HG02840 (cell line): ENCODE measurements at regions not wholly inside any gene's neighbourhood (a gene's known extent, or its start where the extent isn't known, plus 50 kb on each side); places are given as distances from the start of the nearest gene placed in this dataset.

ENCODE experiments used
- ATAC-seq: cut with Tn5 transposase; IDR thresholded peaks from one replicate; pipeline ENCODE4 v1.9.1; 2021; ENCODE audit warnings: mild to moderate bottlenecking, moderate library complexity, moderate number of reproducible peaks; ENCODE audit not compliant: unreplicated experiment, low FRiP score

GRCh38 chr1:4085546-4085945 is 185.5 kb upstream of the C1orf174 start:
- ATAC-seq = no peak

DNA sequence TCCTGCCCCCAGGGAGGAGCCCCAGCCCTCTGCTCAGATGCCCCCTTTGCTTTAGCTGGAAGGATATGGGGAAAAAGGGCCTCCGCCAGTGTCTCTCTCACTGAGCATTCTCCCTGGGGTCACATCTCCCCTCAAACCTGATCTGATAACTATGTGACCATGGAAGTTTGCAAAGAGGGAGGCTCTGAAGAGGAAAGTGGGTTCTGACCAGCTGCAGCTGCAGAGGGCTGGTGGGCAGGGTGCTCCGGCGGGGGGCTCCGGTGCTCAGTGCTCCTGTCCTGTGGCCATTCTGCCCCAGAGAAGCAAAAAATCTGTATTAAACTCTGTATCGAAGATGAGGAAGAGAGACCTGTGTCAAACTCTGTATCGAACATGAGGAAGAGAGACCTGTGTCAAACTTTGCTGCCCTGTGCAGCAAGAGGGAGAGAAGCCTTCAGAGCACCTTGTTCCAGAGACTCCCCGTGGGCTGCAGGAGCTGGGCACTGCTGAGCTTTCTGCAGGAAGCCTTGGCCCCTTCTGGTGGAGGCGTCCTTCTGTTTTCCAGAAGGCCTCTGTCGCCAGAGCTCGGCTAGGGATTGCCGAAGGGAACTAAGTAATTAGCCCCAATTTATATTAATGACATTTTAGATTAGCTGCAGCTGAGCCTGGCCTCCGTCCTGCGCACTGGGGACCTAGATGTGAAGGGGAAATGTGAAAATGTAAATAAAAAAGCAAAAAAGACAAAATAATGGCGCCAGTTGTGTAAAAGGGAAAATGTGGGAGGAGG is 186.2 kb upstream of the C1orf174 start:
- ATAC-seq = no peak

GRCh38 chr1:4086921-4087320 is 186.8 kb upstream of the C1orf174 start:
- no peak for ATAC-seq

DNA sequence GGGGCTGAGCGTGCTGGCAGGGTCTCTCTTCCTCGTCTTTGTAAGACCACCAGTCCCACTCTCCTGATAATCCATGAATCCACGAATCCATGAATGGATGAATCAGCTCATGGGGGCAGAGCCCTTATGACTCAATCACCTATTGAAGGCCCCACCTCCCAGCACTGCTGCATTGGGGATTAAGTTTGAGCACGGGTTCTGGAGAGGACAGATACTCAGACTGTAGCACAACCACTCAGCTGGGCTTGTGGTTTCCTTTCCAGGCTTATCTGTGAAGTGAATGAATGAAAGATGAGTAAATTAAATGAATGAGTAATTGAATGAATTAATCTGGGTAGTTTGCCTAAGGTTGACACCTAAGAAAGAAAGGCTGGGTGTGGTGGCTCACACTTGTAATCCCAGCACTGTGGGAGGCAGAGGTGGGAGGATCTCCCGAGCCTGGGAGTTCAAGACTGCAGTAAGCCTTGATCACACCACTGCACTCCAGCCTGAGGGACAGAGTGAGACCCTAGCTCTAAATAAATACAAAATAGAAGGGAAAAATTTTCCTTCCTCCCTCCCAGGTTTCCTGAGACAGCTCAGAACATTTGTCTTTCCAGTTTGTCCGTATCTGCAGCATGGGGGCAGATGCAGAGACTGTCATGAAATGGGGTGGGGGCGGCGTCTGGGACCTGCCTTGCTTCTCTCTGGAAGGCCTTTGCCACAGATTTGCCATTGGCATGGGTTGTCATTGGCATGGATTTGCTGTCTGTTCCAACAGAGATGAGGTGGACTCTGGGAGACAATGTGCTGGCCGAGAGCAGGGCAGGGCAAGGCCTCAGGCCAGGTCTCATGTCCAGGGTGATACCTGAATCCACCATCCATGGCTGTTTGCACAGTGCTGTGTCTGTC is 187.7 kb upstream of the C1orf174 start:
- no peak for ATAC-seq

- no peak for ATAC-seq
Measured at GRCh38 chr1:4088676-4089075, 188.6 kb upstream of the C1orf174 start.

GRCh38 chr1:4089421-4090175 is 189.5 kb upstream of the C1orf174 start:
- no peak for ATAC-seq

GRCh38 chr1:4090556-4090955 is 190.5 kb upstream of the C1orf174 start:
- ATAC-seq = no peak

GRCh38 chr1:4090976-4091660 is 191.0 kb upstream of the C1orf174 start:
- no peak for ATAC-seq

DNA sequence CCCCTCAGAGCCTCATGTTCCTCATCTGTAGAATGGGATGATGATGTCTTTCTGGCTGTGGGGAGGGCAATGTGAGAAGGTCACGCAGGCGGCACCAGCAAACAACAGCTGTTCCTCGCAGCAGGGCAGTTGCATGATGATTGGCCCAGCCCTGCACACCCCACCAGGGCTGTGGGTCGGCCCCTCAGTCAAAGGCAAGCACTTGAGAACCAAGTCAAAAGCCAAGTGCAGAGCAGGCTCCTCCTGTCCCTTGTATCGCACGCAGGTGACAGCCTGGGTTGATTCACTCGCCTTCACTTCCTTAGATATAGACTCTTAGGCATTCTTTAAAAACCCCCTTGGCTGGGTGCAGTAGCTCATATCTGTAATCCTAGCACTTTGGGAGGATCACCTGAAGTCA is 191.9 kb upstream of the C1orf174 start:
- ATAC-seq = no peak

GRCh38 chr1:4093856-4094565 is 193.9 kb upstream of the C1orf174 start:
- ATAC-seq = no peak

DNA sequence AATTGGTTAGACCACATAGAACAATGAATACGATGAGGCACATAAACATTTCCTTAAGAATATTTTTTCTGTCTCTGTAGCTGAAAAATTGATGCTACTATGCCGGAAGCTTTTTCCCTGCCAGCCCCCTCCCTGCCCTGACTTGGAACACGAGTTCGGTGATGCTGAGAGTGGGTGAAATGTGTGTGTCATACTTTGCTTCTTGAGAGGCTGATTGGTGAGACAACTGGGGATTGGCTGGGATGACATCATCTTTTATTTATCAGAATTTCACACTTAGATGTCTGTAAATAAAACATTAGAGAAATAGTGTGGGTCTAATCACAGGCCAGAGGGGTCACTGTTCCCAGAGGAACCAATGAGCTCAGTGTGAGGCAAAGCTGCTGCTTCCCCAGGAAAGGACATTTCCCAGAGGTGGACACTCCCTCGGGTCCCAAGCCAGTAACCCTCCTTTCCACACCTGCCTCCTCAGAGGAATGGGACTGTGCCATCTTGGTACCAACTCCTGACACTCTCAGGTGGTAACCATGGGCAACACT is 195.4 kb upstream of the C1orf174 start:
- no peak for ATAC-seq

- no peak for ATAC-seq
Measured at GRCh38 chr1:4101459-4102161, 201.5 kb upstream of the C1orf174 start.

DNA sequence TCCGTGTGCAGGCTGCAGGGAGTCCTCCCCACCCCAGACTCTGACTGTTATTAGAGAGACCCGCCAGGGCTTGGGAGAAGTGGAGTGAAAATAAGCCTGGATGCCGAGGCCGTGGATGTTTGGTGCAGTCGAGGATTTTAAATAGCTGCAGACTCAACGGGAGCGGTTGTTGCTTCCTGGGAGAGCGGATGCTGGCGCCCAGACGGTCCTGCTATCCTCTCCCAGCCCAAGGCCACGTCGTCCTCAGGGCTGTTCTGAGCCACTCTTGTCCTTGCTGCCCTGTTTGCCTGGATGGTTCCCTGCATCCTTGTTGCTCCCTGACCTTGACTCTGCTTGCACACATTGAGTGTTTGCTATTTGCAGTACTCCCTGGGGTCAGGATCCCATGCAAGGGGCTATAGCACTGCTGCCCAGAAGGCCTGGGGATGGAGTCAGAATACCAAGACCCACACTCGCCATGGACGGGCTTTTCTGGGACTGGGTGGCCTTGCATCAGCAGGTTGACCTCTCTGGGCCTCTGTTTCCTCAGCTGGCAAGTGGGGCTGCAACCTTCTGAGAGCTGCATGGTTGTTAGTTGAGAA is 205.3 kb upstream of the C1orf174 start:
- ATAC-seq = no peak

- no peak for ATAC-seq
Measured at GRCh38 chr1:4106731-4107130, 206.7 kb upstream of the C1orf174 start.

GRCh38 chr1:4107291-4107690 is 207.2 kb upstream of the C1orf174 start:
- no peak for ATAC-seq

DNA sequence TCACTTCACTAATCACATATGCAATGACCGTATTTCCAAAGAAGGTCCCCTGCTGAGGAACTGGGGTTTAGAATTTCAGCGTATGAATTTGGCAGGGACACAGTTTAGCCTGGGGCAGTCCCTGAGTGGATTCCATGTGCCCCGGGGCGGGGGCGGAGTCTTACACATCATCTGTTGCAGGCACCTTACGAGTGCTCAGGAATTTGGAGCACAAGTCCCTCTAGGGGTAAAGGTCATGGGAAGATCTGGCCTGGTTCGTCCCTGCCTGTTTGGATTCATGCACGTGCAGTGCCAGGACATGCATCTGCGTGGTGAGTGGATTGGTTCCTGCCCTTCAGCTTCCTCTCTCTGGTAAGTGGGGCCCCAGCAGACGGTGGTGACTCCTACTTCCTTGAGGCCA is 208.3 kb upstream of the C1orf174 start:
- no peak for ATAC-seq

DNA sequence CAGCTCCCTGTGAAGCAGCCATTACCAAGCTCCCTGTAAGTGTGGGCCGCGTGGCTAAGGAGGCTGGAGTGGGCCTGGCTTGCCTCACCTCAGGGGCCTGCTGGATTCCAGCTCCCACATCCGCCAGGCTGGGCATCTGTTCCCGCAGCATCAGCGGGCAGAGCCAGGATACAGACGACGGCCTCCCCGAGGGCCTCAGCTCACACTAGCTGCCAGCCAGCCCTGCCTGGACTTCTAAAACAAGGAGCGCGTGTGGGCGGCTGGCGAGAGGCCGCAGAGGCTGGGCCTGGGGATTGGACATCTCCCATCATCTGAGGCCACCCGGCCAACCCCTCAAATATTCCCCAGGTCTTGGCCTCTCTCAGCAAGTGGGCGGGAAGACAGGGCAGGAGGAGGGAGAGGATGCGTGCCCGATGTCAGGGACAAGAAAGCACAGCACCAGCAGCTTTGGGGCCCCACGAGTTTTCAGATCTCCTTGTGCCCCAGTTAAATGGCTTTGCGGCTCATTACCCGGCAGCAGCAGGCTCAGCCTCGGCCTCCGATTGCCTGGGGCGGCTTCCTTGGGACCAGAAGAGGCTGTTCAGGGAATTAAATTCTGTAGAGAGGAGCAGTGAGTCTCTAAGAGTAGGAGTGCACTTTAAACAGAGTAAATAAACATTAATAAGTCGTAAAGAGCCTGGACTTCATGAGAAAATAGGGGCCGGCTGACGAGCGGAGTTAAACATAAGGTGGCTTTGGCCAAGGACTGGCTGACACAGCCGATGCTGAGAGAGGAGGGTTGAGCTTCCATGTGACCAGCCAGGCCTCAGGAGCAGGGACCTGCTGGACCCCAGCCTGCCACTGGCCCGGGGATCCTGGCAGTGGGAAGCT is 208.9 kb upstream of the C1orf174 start:
- no peak for ATAC-seq

DNA sequence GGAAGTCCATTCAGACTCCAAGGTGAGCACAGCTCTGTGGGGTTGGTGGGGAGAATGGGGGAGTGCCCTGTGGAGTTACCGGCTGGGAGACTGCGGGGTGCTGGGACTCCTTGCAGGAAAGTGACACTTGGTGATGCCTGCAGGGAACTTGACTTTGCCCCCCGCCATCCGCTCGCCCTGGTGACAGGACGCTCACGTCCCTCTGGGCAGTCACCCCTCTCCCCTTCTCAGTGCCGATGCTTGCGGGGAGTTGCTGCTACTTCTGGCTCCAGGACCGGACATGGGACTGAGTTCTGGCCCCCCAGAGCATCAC is 209.5 kb upstream of the C1orf174 start:
- ATAC-seq = no peak
